GM12872 (cell line): ENCODE measurements at regions not wholly inside any gene's neighbourhood (a gene's known extent, or its start where the extent isn't known, plus 50 kb on each side); places are given as distances from the start of the nearest gene placed in this dataset.

Experiments
- TF ChIP-seq, protein P1 (sequence below): IDR thresholded peaks from 3 replicates; pipeline ENCODE4 v1.5.1; 2011; ENCODE audit warnings: low read depth, mild to moderate bottlenecking, low read length, moderate library complexity; ENCODE audit not compliant: insufficient read depth

DNA sequence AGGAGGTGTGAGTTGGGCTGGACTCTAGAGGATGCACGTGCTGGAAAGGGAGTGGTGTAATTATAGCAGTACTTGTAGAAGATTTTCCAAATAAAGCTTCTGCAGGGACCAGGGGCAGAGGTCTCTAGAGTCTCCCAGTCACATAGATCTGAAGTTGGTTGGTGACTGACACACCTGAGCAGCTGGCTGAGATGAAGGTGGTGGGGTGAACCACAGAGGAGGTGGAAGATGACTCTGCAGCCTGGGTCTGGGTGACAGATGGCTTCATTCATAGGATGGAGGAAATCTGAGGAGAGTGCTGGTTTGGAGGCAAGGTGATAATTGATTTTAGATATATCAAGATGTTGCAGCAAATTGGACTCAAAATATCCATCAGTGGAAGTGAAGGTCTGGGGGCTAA, 178.9 kb upstream of the IVNS1ABP start:
- TF ChIP-seq, protein P1, sequence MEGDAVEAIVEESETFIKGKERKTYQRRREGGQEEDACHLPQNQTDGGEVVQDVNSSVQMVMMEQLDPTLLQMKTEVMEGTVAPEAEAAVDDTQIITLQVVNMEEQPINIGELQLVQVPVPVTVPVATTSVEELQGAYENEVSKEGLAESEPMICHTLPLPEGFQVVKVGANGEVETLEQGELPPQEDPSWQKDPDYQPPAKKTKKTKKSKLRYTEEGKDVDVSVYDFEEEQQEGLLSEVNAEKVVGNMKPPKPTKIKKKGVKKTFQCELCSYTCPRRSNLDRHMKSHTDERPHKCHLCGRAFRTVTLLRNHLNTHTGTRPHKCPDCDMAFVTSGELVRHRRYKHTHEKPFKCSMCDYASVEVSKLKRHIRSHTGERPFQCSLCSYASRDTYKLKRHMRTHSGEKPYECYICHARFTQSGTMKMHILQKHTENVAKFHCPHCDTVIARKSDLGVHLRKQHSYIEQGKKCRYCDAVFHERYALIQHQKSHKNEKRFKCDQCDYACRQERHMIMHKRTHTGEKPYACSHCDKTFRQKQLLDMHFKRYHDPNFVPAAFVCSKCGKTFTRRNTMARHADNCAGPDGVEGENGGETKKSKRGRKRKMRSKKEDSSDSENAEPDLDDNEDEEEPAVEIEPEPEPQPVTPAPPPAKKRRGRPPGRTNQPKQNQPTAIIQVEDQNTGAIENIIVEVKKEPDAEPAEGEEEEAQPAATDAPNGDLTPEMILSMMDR = no peak

GRCh38 chr1:185495007-185495406, 178.0 kb upstream of the IVNS1ABP start:
- TF ChIP-seq, protein P1 = no peak

GRCh38 chr1:185492089-185492825, 175.2 kb upstream of the IVNS1ABP start:
- TF ChIP-seq, protein P1 = no peak

- TF ChIP-seq, protein P1 = no peak
These were observed 174.6 kb upstream of the IVNS1ABP start for GRCh38 chr1:185491604-185492003.

DNA sequence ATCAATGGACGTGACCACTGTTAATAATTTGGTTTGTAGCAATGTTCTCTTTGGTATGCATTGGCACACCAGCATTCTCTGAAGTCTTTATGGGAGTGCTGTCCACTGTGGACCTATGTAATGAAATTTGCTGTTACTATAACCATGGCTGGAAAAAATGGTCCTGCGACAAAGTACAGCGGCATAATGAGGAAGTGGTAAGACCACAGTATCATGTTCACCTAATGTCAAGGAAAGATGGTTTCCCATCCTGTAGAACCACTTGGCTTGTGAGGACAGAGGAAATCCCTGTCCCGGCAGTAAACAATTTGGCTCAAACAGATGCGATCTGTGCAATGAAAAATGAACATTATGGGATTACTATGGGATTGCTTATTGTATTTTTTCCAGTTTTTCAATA, 173.9 kb upstream of the IVNS1ABP start:
- TF ChIP-seq, protein P1 = no peak

GRCh38 chr1:185489406-185489805, 172.4 kb upstream of the IVNS1ABP start:
- TF ChIP-seq, protein P1 = no peak

DNA sequence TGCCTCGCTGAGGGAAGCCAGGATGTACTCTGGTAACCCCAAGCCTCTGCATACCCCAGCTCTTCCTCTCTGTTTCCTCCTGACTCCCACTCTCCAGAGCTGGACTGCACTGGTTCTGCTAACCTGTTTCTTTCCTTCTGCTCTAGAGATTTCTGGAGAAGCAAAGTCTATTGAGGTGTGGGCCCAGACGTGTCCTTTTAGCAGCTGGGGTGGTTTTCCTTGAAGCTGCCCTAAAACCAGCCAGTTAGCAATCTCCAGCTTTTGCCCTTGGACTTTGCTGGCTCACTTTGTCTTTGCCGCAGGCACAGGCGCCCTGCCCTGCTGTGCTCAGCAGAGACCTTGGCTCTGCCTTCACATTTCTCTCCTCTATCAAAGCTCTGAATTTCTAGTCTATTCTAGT, 171.8 kb upstream of the IVNS1ABP start:
- TF ChIP-seq, protein P1 = no peak
